ENCODE measurements at regions not wholly inside any gene's neighbourhood (a gene's known extent, or its start where the extent isn't known, plus 50 kb on each side); places are given as distances from the start of the nearest gene placed in this dataset.

DNA sequence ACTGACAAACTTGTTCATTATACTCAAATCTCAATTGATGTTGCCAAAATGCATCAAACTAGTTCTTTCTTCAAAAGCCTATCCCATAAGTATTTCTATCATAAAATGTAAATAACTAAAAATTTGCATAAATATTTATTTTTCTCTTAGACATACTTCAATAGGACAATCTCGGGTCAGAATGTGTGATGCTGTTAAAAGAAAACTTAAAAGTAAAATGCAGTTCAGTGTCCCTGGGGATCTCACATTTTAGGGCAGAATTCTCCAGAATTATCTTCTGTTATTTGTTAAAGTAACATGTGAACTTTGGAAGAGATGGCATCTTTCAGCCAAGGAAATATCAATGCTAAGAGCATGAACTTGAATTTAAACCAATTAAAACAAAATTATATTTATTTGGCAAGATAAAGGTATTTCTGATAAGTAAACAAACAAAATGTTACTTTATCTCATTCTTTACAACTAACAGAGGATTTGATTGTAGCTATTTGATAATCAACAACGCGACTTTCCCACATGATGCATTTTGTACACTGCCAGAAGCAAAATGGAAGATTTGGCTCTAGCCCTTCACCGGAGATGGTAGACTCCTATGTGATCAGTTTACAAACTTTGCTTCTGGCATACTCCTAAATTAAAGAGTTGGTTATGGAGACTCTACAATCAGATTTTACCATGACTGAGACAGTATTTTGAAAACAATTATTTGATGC lies 169.5 kb upstream of the EDNRB start:
- dilution Hi-C loops (cut with MboI; ENCODE audit: extremely low pct_ligation_motif_present, low sequenced_read_pairs) (no loop called here), intact Hi-C loops (cut with micrococcal nuclease) (no loop called here)
- no TSS peak for BruUV-seq (replicated peaks)
- ChIA-PET CTCF (no interaction called here), POLR2A (no interaction called here)
- TF ChIP-seq FOS (IDR thresholded peaks at IDR 0.05; ENCODE audit: borderline replicate concordance, insufficient read depth, low read length) (no peak), POLR2AphosphoS5 (IDR thresholded peaks at IDR 0.05; ENCODE audit: insufficient read depth, low read depth, low read length) (no peak), EZH2 (IDR thresholded peaks at IDR 0.05; ENCODE audit: borderline replicate concordance, low read depth, low read length, severe bottlenecking) (no peak), MYC (IDR thresholded peaks at IDR 0.05; ENCODE audit: low read depth, low read length) (no peak), JUN (IDR thresholded peaks at IDR 0.05; ENCODE audit: borderline replicate concordance, insufficient read depth, insufficient read length, low read depth) (no peak), POLR2A (IDR thresholded peaks at IDR 0.05; ENCODE audit: low read depth, low read length) (no peak), GATA2 (IDR thresholded peaks at IDR 0.05; ENCODE audit: insufficient read depth, insufficient read length, low read depth, low read length) (no peak)
- TF ChIP-seq, protein P1, sequence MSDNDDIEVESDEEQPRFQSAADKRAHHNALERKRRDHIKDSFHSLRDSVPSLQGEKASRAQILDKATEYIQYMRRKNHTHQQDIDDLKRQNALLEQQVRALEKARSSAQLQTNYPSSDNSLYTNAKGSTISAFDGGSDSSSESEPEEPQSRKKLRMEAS (IDR thresholded peaks at IDR 0.05; ENCODE audit: insufficient read depth, insufficient read length) = no peak
- TF ChIP-seq, protein P2, sequence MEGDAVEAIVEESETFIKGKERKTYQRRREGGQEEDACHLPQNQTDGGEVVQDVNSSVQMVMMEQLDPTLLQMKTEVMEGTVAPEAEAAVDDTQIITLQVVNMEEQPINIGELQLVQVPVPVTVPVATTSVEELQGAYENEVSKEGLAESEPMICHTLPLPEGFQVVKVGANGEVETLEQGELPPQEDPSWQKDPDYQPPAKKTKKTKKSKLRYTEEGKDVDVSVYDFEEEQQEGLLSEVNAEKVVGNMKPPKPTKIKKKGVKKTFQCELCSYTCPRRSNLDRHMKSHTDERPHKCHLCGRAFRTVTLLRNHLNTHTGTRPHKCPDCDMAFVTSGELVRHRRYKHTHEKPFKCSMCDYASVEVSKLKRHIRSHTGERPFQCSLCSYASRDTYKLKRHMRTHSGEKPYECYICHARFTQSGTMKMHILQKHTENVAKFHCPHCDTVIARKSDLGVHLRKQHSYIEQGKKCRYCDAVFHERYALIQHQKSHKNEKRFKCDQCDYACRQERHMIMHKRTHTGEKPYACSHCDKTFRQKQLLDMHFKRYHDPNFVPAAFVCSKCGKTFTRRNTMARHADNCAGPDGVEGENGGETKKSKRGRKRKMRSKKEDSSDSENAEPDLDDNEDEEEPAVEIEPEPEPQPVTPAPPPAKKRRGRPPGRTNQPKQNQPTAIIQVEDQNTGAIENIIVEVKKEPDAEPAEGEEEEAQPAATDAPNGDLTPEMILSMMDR (IDR thresholded peaks at IDR 0.05; ENCODE audit: extremely low read depth in 1 of 2, insufficient read depth in 1 of 2, low read depth in 1 of 2, low read length in 2 of 2) = no peak
- no peak overlapping the region for H3K9ac ChIP-seq (replicated peaks; ENCODE audit: extremely low read depth, insufficient read depth, low read length)
- no peaks in the 10 kb centered on the region for H3K9me1 ChIP-seq (replicated peaks; ENCODE audit: control insufficient read depth, extremely low read depth, insufficient read depth, low read length)
- no peaks in the 10 kb centered on the region for H4K20me1 ChIP-seq (replicated peaks; ENCODE audit: control insufficient read depth, extremely low read depth, insufficient read depth, low read length)
- no peak for DNase-seq (ENCODE audit: low read depth, low spot score)
- H3K27me3 ChIP-seq (ENCODE audit: control insufficient read depth in 2 of 2, insufficient read depth in 2 of 2, low read length in 2 of 2) = no peaks in the 10 kb centered on the region
- FAIRE-seq = no peak
- H3K9me3 ChIP-seq (replicated peaks; ENCODE audit: control insufficient read depth, insufficient read depth, low read length) = no peaks in the 10 kb centered on the region
- no peak overlapping the region for H2AFZ ChIP-seq (ENCODE audit: low read depth, low read length)
- no peaks in the 10 kb centered on the region for H3K79me2 ChIP-seq (ENCODE audit: control insufficient read depth, insufficient read depth, low read length)
- no peak overlapping the region for H3K4me3 ChIP-seq (replicated peaks in 1 of 3; ENCODE audit: insufficient read depth in 1 of 3, low read depth in 1 of 3, low read length in 3 of 3)
- no peaks in the 10 kb centered on the region for H3K4me1 ChIP-seq (ENCODE audit: control insufficient read depth, extremely low read depth, insufficient read depth, low read length)
- H3K4me2 ChIP-seq (ENCODE audit: insufficient read depth, low read length) = no peak overlapping the region
- no peaks in the 10 kb centered on the region for H3K36me3 ChIP-seq (ENCODE audit: control insufficient read depth in 2 of 2, extremely low read depth in 1 of 2, insufficient read depth in 2 of 2, low read length in 2 of 2)
- H3K27ac ChIP-seq (ENCODE audit: insufficient read depth, low read depth, low read length) = no peak overlapping the region
